B cell (primary cell): ENCODE measurements at regions not wholly inside any gene's neighbourhood (a gene's known extent, or its start where the extent isn't known, plus 50 kb on each side); places are given as distances from the start of the nearest gene placed in this dataset.
"Not testable (repeated sequence)": the region's sequence is repeated elsewhere in the genome, so short reads cannot be mapped to it uniquely, and the experiment has no call there.

ENCODE experiments used
- ATAC-seq: fragments of 200-7000 bp; cut with Tn5 transposase; one replicate; pipeline ENCODE4 v1.10.0; 2021; ENCODE audit warnings: low read depth, mild to moderate bottlenecking, moderate number of reproducible peaks, moderate library complexity
- CTCF ChIA-PET: fragments of 350-600 bp; sonication (Branson Sonifier 250); formaldehyde crosslinking; loops from one replicate; lab custom pipeline; 2021; ENCODE audit warnings: antibody characterized with exemption, inconsistent platforms; lab: Charles Lee
- POLR2A ChIA-PET: fragments of 350-600 bp; sonication (Branson Sonifier 250); formaldehyde crosslinking; loops from one replicate; lab custom pipeline; 2021; ENCODE audit warnings: antibody characterized with exemption; lab: Charles Lee
- DNase-seq: peaks from one replicate; pipeline ENCODE4 v3.0.0; 2013
- H2AFZ ChIP-seq: 2 replicates; pipeline ENCODE4 v1.6.1; 2012; ENCODE audit warnings: mild to moderate bottlenecking, low read depth, low read length; ENCODE audit not compliant: insufficient read depth, poor library complexity, severe bottlenecking
- H3K27ac ChIP-seq, 2 donors: 1 replicate in 1 of 2; 2 replicates in 1 of 2; pipeline ENCODE4 v1.5.1; 2012 to 2013; ENCODE audit warnings: low read length in 2 of 2, mild to moderate bottlenecking in 2 of 2, moderate library complexity in 1 of 2
- H3K27me3 ChIP-seq, 4 experiments: fragments of 200-600 bp in 1 of 4; sonication (generic) in 1 of 4; replicated peaks in 1 of 4; 1 replicate in 2 of 4; 2 replicates in 2 of 4; pipeline versions ENCODE4 v1.6.1 to v1.7.0; 2013 to 2016; ENCODE audit warnings: low read length in 3 of 4, mild to moderate bottlenecking in 2 of 4, mixed read lengths in 1 of 4, moderate library complexity in 1 of 4; ENCODE audit not compliant: insufficient read depth in 4 of 4, control insufficient read depth in 3 of 4; ENCODE audit errors: control extremely low read depth in 1 of 4
- H3K36me3 ChIP-seq, 2 experiments: replicated peaks in 1 of 2; 1 replicate in 1 of 2; 2 replicates in 1 of 2; pipeline versions ENCODE4 v1.6.1 to v1.7.1; 2013; ENCODE audit warnings: low read length in 1 of 2; ENCODE audit not compliant: insufficient read depth in 2 of 2, control insufficient read depth in 1 of 2; ENCODE audit errors: control extremely low read depth in 1 of 2, extremely low read depth in 1 of 2
- H3K4me1 ChIP-seq, 2 donors: fragments of 200-600 bp in 1 of 2; sonication (generic) in 1 of 2; 1 replicate in 1 of 2; 2 replicates in 1 of 2; pipeline versions ENCODE4 v1.5.1 to v1.6.1; 2013 to 2017; ENCODE audit warnings: low read length in 2 of 2; ENCODE audit not compliant: control insufficient read depth in 2 of 2, insufficient read depth in 2 of 2
- H3K4me2 ChIP-seq: replicated peaks from 2 replicates; pipeline ENCODE3; 2012; ENCODE audit warnings: mild to moderate bottlenecking, low read depth, low read length; ENCODE audit not compliant: poor library complexity, severe bottlenecking
- H3K4me3 ChIP-seq, 5 experiments: fragments of 200-600 bp in 1 of 5; sonication (generic) in 1 of 5; 1 replicate in 3 of 5; 2 replicates in 2 of 5; pipeline versions ENCODE4 v1.5.1 to v1.7.0; 2011 to 2016; ENCODE audit warnings: low read length in 4 of 5, mild to moderate bottlenecking in 4 of 5, low read depth in 2 of 5, control low read depth in 1 of 5, moderate library complexity in 1 of 5; ENCODE audit not compliant: insufficient read depth in 1 of 5; ENCODE audit errors: control extremely low read depth in 1 of 5, extremely low read depth in 1 of 5
- H3K79me2 ChIP-seq: fragments of 200-600 bp; sonication (generic); one replicate; pipeline ENCODE4 v1.6.0; 2016; ENCODE audit warnings: low read length; ENCODE audit not compliant: control insufficient read depth, insufficient read depth
- H3K9ac ChIP-seq: fragments of 200-600 bp; sonication (generic); 2 replicates; pipeline ENCODE4 v1.6.1; 2017; ENCODE audit warnings: mild to moderate bottlenecking, low read length, moderate library complexity
- H3K9me3 ChIP-seq, 3 donors: one replicate each; pipeline versions ENCODE4 v1.6.1 to v1.7.1; 2013; ENCODE audit warnings: low read length in 2 of 3; ENCODE audit not compliant: control insufficient read depth in 2 of 3, insufficient read depth in 1 of 3; ENCODE audit errors: control extremely low read depth in 1 of 3
- H4K20me1 ChIP-seq: 2 replicates; pipeline ENCODE4 v1.6.0; 2012; ENCODE audit warnings: mild to moderate bottlenecking, low read length; ENCODE audit not compliant: insufficient read depth, control insufficient read depth, poor library complexity, severe bottlenecking
- H3K27ac Mint-ChIP-seq: one replicate; pipeline ENCODE4 v1.8.0; 2021; ENCODE audit warnings: mixed read lengths
- H3K27me3 Mint-ChIP-seq: one replicate; pipeline ENCODE4 v1.8.0; 2021; ENCODE audit warnings: mixed read lengths
- H3K4me1 Mint-ChIP-seq: one replicate; pipeline ENCODE4 v1.8.0; 2021; ENCODE audit warnings: mixed read lengths
- H3K4me3 Mint-ChIP-seq: one replicate; pipeline ENCODE4 v1.8.0; 2021; ENCODE audit warnings: mixed read lengths
- H3K9me3 Mint-ChIP-seq: one replicate; pipeline ENCODE4 v1.8.0; 2022; ENCODE audit warnings: mixed read lengths; ENCODE audit not compliant: insufficient read depth
- EZH2 ChIP-seq: IDR thresholded peaks from 2 replicates; pipeline ENCODE4 v1.6.1; 2012; ENCODE audit warnings: borderline replicate concordance, low read depth, mild to moderate bottlenecking, moderate library complexity, low read length; ENCODE audit not compliant: insufficient read depth, poor library complexity, severe bottlenecking
- WGBS: methylation state at CpG from one replicate; pipeline ENCODE4 v1.1.5; 2013; ENCODE audit warnings: missing lambda C conversion rate; ENCODE audit not compliant: insufficient coverage; 5-methylcytosine and 5-hydroxymethylcytosine counted together
- intact Hi-C: fragments of 100-400 bp; cut with micrococcal nuclease; formaldehyde crosslinking; loops from one replicate; pipeline ENCODE4 v1.10.0; 2022
- TF ChIP-seq, protein P1 (sequence below): fragments of 200-600 bp; IDR thresholded peaks from one replicate; pipeline ENCODE4 v1.8.0; 2022; ENCODE audit warnings: antibody characterized with exemption, mild to moderate bottlenecking

DNA sequence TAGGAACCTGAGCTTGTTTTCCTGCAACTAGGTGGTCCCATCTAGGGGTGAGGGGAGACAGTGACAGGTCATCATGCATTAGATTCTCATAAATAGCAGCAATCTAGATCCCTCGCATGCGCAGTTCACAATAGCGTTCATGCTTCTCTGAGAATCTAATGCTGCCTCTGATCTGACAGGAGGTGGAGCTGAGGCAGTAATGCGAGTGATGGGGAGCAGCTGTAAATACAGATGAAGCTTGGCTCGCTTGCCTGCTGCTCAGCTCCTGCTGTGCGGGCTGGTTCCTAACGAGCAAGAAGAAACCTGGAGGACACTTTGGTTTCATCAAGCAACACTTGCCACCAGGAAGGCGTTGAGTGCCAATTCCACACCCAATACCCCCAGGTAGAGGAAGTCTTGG lies 95.1 kb upstream of the OLIG2 start:
- H3K27ac Mint-ChIP-seq, result no peak overlapping the region
- no peaks in the 10 kb centered on the region for H3K36me3 ChIP-seq
- POLR2A ChIA-PET, result no interaction called here

DNA sequence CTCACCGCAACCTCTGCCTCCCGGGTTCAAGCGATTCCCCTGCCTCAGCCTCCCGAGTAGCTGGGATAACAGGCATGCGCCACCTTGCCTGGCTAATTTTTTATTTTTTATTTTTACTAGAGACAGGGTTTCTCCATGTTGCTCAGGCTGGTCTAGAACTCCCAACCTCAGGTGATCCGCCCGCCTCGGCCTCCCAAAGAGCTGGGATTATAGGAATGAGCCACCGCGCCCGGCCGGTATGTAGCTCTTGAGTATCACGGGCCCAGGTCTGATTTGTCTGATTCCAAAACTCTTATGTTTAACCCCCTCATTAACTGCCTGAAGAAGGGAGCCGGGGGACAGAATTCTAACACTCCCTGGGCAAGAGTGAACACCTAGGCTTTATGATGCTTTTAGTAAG lies 91.7 kb upstream of the OLIG2 start:
- ATAC-seq, H3K4me3 Mint-ChIP-seq, DNase-seq, POLR2A ChIA-PET, H3K9me3 Mint-ChIP-seq, H4K20me1 ChIP-seq, H3K36me3 ChIP-seq, H2AFZ ChIP-seq, H3K4me3 ChIP-seq, intact Hi-C loops, H3K27ac ChIP-seq, H3K27ac Mint-ChIP-seq, H3K9ac ChIP-seq, H3K79me2 ChIP-seq, CTCF ChIA-PET, H3K27me3 ChIP-seq, H3K4me2 ChIP-seq, H3K27me3 Mint-ChIP-seq: not testable (repeated sequence)
- peaks cover 18% of the 10 kb centered on the region for H3K4me1 Mint-ChIP-seq
- peaks cover 0 to 13% (median 0%) of the 10 kb centered on the region in 3 donors for H3K9me3 ChIP-seq
- H3K4me1 ChIP-seq, result peaks cover 11 to 14% of the 10 kb centered on the region in 2 donors
- WGBS, result 97% methylated on average over 8 of the region's 14 CpGs

More for the DNA sequence above, 95.1 kb upstream of the OLIG2 start:
- H3K27me3 Mint-ChIP-seq, result peaks cover 7% of the 10 kb centered on the region
- H3K79me2 ChIP-seq, result no peaks in the 10 kb centered on the region
- intact Hi-C loops, result no loop called here
- no peaks in the 10 kb centered on the region for H3K27me3 ChIP-seq
- H3K9me3 ChIP-seq, result peaks cover 1 to 19% (median 3%) of the 10 kb centered on the region in 3 donors
- 100% methylated on average over 7 of the region's 8 CpGs for WGBS
- no peak for TF ChIP-seq EZH2
- TF ChIP-seq, protein P1, sequence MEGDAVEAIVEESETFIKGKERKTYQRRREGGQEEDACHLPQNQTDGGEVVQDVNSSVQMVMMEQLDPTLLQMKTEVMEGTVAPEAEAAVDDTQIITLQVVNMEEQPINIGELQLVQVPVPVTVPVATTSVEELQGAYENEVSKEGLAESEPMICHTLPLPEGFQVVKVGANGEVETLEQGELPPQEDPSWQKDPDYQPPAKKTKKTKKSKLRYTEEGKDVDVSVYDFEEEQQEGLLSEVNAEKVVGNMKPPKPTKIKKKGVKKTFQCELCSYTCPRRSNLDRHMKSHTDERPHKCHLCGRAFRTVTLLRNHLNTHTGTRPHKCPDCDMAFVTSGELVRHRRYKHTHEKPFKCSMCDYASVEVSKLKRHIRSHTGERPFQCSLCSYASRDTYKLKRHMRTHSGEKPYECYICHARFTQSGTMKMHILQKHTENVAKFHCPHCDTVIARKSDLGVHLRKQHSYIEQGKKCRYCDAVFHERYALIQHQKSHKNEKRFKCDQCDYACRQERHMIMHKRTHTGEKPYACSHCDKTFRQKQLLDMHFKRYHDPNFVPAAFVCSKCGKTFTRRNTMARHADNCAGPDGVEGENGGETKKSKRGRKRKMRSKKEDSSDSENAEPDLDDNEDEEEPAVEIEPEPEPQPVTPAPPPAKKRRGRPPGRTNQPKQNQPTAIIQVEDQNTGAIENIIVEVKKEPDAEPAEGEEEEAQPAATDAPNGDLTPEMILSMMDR, result no peak
- peaks cover 18% of the 10 kb centered on the region for H3K4me1 Mint-ChIP-seq
- H3K4me1 ChIP-seq, result peaks cover 11 to 14% of the 10 kb centered on the region in 2 donors
- peaks cover 2% of the 10 kb centered on the region for H3K9me3 Mint-ChIP-seq
- no peak overlapping the region for H3K4me3 ChIP-seq
- DNase-seq, result no peak
- H3K4me2 ChIP-seq, result no peak overlapping the region
- H4K20me1 ChIP-seq, result no peaks in the 10 kb centered on the region
- no peak overlapping the region for H3K27ac ChIP-seq
- ATAC-seq, result no peak
- CTCF ChIA-PET, result interaction anchor here (1.2 to 2.7 kb wide), 3 partner anchors 8 to 10 kb away, joined by 3 to 10 read pairs (median 7); no protein-coding TSS in a partner anchor
- H3K9ac ChIP-seq, result no peak overlapping the region
- H3K4me3 Mint-ChIP-seq, result no peak overlapping the region
- no peak overlapping the region for H2AFZ ChIP-seq
